HT-29 (cell line): ENCODE measurements at regions not wholly inside any gene's neighbourhood (a gene's known extent, or its start where the extent isn't known, plus 50 kb on each side); places are given as distances from the start of the nearest gene placed in this dataset.

Source experiments
- DNase-seq: peaks from one replicate; pipeline ENCODE4 v3.0.0-alpha.2; 2015; ENCODE audit warnings: low spot score

GRCh38 chr5:148012801-148013200, 51.0 kb upstream of the SPINK5 start:
- DNase-seq, result no peak

GRCh38 chr5:148011398-148012137, 52.2 kb upstream of the SPINK5 start:
- DNase-seq, result peak; percentile 85

GRCh38 chr5:148005788-148006520, 57.8 kb upstream of the SPINK5 start:
- no peak for DNase-seq

GRCh38 chr5:148003226-148003625, 60.6 kb upstream of the SPINK5 start:
- no peak for DNase-seq

- DNase-seq, result no peak
These were observed 61.3 kb upstream of the SPINK5 start for GRCh38 chr5:148002451-148002850.

- no peak for DNase-seq
These were observed 63.7 kb upstream of the SPINK5 start for GRCh38 chr5:148000036-148000435.

- DNase-seq, result no peak
These were observed 65.1 kb upstream of the SPINK5 start for GRCh38 chr5:147998704-147999103.

- DNase-seq, result no peak
These were observed 66.3 kb upstream of the SPINK5 start for GRCh38 chr5:147997486-147997885.

GRCh38 chr5:147996379-147996778, 67.4 kb upstream of the SPINK5 start:
- DNase-seq, result no peak

GRCh38 chr5:147995846-147996245, 67.9 kb upstream of the SPINK5 start:
- DNase-seq, result no peak

- no peak for DNase-seq
These were observed 73.8 kb upstream of the SPINK5 start for GRCh38 chr5:147989994-147990393.

- no peak for DNase-seq
These were observed 74.5 kb upstream of the SPINK5 start for GRCh38 chr5:147989239-147989638.

- no peak for DNase-seq
These were observed 77.5 kb upstream of the SPINK5 start for GRCh38 chr5:147986134-147986757.

- no peak for DNase-seq
These were observed 78.2 kb upstream of the SPINK5 start for GRCh38 chr5:147985608-147986007.

- no peak for DNase-seq
These were observed 77.4 kb upstream of the C5orf46 start for GRCh38 chr5:147983742-147984141.

- DNase-seq, result no peak
These were observed 74.7 kb upstream of the C5orf46 start for GRCh38 chr5:147981074-147981473.

GRCh38 chr5:147979761-147980160, 73.4 kb upstream of the C5orf46 start:
- DNase-seq, result no peak

- DNase-seq, result no peak
These were observed 65.9 kb upstream of the C5orf46 start for GRCh38 chr5:147972076-147972840.

- no peak for DNase-seq
These were observed 65.1 kb upstream of the C5orf46 start for GRCh38 chr5:147971472-147971871.

GRCh38 chr5:147968855-147969254, 62.5 kb upstream of the C5orf46 start:
- no peak for DNase-seq

- no peak for DNase-seq
These were observed 60.5 kb upstream of the C5orf46 start for GRCh38 chr5:147966829-147967228.

GRCh38 chr5:147966326-147966725, 60.0 kb upstream of the C5orf46 start:
- DNase-seq, result no peak
